ENCODE measurements at regions not wholly inside any gene's neighbourhood (a gene's known extent, or its start where the extent isn't known, plus 50 kb on each side); places are given as distances from the start of the nearest gene placed in this dataset.
A peak's percentile ranks its signal among the peaks of the same experiment; 100 is the strongest.

DNA sequence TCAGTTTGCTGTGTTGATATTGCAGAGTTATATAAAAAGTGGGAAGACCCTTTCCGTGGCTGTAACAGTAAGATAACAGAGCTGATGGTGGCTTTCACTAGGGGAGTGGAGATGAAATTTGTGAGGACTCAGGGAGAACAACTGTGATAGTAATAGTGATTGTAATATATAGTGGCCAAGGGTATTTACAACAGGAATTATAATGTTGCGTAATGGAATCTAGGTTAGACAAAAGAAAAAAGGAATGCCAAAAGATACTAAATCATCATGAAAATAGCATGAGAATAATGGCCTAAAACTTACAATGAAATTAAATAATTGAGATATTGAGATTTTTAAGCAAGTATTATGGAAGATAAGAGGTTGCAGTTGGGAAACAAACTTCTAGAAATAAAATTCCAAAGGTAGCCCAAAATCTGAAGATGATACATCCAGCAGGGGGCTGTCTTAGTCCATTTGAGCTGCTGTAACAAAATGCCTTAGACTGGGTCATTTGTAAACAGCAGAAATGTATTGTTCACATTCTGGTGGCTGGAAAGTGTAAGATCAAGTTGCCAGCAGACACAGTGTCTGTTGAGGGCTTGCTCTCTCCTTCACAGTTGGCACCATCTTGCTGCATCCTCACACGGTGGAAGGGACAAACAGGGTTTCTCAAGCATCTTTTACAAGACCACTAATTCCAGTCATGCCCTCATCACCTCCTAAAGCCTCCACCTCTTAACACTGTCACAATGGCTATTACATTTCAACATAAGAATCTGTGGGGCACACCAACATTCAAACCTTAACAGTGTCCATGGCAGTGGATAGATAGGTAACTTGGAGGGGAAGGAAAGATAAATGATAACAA, 711.2 kb downstream of the MRPL39 start:
- DNase-seq (ENCODE audit: low read depth, low spot score): peak; percentile 66

DNA sequence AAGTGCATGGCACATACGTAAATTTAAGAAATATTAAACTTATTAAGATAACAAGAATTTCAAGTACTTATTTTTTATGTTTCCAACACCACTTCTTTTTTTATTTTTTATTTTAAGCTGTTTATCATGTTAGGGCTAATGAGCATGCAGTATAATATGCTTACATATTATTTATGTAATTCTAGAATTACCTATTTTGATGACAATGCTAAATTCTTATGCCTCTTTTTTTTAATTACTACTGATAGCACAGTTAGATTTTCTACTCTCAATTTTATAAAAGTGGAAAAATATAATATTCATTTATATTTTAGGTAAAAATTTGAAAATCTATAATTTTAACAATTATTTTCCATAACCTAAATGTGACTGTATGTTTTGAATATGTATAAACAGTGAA, 713.0 kb downstream of the MRPL39 start:
- DNase-seq (ENCODE audit: low read depth, low spot score): no peak

DNA sequence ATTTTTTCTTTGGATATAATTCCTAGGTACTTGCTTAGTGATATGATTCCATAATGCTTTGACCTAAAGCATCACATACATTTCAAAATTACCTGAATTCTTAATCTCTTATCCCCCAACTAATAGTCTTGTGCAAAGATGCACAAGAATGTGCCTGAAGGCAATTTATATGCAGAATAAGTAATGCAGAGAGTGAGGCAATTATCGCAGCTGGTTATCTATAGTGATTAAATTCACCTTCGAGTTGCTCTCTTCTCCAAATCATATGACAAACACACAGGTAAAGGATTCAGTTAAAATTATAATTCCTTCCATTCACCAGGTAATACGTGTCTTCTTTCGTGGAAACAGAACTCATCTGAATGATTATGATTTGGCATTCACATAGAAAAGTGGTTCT, 717.3 kb downstream of the MRPL39 start:
- no peak for DNase-seq (ENCODE audit: low read depth, low spot score)

DNA sequence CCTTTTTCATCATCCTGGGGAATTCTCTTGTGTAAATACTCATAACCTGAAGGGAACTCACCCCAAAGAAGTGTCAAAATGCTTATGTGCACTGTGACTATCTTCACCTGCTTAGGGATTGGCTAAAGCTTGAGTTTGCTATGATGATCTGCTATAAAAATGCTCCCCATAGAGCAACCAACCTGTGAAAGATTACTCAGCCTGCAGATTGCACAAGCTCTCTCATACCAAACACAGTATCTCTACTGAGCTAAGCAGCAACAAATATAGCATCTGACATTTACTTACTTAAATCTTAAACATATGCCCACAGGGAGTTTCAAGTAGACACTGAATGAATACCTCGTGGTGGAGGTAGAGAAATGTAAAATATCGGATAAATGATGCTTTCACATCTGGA, 725.8 kb downstream of the MRPL39 start:
- DNase-seq (ENCODE audit: low read depth, low spot score): no peak

DNA sequence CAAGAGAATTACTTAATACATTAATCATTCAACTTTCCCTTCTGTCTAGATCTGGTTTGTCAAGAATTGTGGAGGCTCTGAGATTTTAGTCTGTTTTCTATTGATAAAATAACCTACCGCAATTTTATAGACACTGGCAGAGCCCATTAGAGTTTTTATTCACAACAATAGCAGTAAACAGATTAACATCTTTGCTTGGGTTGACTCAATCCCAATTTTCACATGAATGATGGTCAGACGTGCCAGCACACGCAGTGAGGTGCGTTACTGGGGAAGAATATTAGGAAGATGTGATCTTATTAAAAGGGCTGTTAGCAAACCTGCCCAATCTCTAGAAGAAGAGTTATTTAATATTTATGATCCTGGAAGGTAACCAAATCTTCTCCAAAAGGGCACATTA, 736.6 kb downstream of the MRPL39 start:
- no peak for DNase-seq (ENCODE audit: low read depth, low spot score)

DNA sequence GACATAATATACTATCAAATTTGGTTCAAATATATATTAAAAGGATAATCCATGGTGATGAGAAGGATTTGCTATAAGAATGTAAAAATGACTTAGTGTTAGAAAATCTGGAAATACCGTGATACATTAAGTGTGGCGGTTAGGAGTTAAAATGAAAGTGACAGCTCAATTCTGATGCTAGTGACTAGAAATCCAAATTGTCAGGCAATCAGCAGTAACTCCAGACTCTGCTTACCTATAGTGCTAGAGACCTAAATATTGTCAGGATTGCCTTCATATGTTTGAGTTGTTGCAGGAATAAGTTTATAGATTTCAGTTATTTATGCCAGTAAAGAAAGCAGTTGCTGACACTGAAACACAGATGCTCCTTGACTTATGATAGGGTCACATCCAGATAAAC, 737.4 kb downstream of the MRPL39 start:
- DNase-seq (ENCODE audit: low read depth, low spot score): no peak

DNA sequence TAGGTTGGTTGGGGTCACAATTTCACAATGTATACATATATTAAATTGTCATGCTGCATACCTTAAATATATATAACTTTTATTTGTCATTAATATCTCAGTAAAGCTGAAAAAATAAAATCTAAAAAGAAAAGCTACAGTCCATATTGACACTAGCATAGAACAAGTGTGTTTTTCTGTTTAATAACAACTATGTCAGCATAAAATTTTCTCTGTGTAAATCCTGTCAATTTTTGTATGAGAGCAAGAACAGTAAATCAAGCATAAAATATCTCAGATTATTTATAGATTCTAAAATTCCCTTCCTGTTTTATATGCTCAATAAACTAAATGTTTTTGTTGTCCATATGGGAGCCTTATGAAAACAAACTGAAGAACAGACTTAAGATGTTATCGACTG, 739.2 kb downstream of the MRPL39 start:
- no peak for DNase-seq (ENCODE audit: low read depth, low spot score)

DNA sequence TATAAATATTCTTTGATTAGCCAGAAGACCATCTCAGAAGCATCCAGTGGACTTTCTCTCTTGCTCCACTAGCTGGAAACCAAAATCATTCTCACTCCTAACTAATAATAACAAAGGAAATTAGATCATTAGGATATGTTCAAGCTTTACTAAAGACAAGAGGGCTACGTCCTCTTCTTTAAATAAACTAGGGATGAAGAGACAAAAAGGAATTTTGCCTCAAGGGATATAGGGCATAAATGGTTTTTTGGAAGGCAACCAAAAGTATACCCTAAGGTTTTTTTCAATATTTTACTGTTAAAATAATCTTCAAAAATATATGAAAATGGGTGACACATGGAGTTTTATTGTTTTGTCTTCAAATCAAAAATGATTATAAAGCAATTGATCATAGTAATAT, 745.8 kb downstream of the MRPL39 start:
- no peak for DNase-seq (ENCODE audit: low read depth, low spot score)

DNA sequence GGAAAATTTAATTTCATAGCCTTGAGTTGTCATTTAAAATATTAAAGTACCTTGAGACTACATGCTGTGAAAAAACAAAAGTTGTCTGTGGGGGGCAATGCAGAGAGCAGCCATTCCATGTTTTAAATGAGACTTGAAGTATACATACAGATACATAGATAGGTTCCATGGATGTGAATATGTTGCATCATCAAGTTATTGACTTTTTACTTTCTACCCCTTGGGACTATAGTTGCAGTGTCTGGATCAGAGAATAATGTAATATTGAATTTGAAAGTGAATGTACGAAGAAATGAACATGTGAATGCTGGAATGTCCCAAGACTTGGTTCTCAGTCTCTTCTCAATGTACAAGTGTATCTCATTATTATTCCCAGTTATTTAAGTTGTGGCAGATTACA, 751.0 kb downstream of the MRPL39 start:
- no peak for DNase-seq (ENCODE audit: low read depth, low spot score)

DNA sequence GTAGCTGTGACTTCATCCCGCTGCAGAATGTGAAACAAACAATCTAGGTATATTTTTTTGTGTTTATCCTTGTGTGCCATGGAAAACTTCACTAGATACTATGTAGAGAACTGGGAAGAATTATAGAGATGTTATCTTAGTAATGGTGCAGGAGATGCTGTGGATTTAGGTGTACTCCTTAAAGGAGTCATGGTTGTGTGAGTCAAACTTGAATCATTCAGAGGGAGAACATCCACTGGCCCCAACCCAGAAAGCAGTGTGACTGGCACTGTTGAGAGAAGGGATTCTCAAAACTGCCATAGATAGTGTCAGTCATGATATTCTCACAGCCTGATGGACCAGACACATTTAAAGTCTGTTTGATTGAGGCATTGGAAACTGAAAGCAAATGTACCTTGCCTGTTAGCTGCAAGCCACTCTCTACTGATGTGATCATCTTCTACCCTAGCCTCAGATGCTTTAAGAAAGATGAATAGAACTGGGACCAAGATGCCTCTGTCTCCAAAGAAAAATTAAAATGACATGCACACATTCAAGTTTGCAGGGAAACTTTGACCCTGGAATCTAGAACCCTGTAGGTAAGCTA, 754.6 kb downstream of the MRPL39 start:
- DNase-seq (ENCODE audit: low read depth, low spot score): no peak

DNA sequence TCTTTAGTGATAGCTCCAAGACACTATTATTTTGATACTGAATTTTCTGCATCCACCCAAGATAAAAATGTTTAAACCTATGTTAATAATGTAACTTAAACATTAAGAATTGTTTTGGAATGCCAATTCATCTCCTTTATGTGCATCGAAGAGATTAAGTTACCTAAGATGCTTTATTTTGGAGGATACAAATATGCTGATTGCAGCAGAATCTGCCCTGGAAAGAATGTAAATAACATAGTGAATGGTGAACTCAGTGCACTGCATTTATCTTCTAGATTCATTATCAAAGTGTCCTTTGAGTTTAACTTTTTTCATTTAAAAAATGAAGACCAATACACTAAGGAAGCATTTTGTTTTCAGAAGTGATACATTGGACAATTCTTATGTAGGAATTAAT, 757.2 kb downstream of the MRPL39 start:
- DNase-seq (ENCODE audit: low read depth, low spot score): no peak

DNA sequence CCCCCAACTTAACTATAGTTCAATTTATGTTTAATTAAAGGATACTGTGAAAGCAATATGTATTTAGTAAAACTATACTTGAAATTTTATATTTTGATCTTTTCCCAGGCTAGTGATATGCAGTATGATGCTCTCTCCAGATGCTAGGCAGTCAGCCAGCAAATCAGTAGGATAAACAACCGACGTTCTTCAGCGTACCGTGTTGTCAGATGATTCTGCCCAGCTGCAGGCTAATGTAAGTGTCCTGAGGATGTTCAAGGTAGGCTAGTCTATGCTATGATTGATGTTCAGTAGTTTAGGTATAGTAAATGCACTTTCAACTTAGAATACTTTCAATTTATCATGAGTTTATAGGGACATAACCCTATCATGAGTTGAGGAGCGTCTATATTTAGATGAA, 762.6 kb downstream of the MRPL39 start:
- no peak for DNase-seq (ENCODE audit: low read depth, low spot score)

DNA sequence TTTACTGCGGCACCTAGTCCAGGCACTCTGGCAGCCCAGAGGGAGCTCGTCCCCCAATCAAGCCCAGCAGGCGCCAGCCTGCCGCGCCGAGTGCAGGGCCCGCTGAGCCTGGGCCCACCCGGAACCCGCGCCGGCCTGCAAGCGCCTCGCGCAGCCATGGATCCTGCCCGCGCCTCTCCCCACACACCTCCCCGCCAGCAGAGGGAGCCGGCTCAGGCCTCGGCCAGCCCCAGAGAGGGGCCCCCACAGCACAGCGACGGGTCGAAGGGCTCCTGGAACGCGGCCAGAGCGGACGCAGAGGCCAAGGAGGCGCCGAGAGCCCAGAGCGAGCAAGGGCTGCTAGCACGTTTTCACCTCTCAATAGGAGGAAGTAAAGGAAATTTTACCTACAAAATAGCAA, 767.0 kb downstream of the MRPL39 start:
- no peak for DNase-seq (ENCODE audit: low read depth, low spot score)

DNA sequence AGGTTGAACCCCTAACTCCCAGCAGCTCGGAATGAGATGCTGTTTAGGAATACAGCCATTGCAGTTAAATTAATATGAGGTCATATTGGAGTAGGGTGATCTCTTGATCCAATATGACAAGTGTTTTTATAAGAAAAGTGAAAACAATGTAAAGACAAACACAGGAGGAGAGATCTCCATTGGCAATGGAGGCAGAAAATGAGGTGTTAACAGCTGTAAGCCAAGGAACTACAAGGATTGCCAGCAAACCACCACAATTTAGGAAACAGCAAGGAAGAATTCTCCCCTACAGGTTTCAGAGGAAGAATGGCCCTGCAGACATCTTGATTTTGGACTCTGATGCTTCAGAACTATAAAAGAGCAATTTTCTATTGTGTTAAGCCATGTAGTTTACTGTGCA, 774.3 kb downstream of the MRPL39 start:
- DNase-seq (ENCODE audit: low read depth, low spot score): no peak

DNA sequence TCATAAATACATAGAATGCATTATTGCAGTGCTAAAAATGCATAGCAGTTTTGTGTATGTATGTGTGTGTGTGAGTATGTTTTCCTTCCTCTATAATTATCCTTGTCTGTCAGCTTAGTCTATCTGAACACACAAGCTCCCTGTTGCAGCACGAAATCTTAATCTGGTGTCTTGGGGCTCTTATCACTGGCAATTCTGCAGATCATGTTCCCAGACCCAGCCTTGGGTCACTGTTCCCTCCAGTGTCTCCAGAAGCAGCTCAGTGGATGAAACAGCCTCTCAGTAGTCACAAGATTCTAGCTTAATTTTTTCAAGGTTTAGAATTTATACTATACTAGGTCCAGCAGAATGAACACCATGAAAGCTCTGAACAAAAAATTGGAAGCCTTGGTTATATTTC, 777.9 kb downstream of the MRPL39 start:
- DNase-seq (ENCODE audit: low read depth, low spot score): no peak

DNA sequence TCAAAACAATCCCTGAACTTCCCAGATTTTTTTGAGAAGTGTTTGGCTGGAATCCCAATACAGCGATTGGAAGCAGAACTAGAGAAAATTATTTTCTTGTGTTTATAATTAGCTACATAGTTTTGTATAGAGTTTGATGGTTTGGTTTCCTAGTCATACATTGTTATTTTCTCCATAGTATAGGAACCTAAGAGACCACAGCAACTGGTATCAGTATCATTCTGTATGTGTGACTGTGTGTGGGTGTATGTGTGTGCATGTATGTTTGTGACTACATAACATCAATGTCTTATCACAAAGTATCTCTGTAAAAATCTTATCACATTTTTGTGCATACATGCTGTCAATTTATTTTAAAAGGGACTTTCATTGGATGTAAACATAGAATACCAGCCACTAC, 780.5 kb downstream of the MRPL39 start:
- DNase-seq (ENCODE audit: low read depth, low spot score): no peak

DNA sequence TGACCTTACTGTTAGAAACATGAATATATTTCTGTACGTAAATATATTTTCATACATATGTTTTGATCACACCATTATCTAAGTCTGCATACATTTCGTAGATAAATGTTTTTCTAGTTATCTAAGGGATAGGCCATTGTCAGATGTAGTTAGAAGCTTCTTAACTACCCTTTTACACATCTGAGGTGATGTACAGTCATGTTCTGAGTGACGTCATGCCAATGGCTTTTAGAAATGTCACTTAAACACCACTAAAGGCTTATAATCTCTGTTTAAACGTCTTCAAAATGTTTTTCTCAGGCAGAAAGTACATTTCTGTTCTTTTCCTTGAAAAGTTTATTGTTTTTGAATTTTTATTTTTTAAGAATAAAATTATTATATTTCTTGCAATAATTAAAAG, 781.9 kb downstream of the MRPL39 start:
- DNase-seq (ENCODE audit: low read depth, low spot score): no peak

DNA sequence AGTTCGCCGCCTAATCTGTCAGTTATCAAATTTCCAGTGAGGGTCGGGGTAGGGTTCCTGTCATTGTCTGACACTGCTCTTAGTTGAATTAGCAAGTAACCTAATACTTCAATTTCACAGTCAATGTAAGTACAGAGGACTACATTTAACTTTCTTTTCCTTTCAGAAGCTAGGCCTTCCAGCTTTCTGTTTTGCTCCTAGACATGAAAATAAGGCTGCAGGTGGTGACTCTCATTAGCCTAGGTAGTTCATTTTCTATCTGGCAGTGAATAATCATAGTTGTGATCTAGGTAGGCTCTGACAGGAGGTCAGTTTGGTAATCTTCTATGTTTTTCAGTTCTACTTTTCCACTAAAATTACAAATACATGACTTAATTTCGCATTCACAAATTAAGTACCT, 783.1 kb downstream of the MRPL39 start:
- no peak for DNase-seq (ENCODE audit: low read depth, low spot score)

DNA sequence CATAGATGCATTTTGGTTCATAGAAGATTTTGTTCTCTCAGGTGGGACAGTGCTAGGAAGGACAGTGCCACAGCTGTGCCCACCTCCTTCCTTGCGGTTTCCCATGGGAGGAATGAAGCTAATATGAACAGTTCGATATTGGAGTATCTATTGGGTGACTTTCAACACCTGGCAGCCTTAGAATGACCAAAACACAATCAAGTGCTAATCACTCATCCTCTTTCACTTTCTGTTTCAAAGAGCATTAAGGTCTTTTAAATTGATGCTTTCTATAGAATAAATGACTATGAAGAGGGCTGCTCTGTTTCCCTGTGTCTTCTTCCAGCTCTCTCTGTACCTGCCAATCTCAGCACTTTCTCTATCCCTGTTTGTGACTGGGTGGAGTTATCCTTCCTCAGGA, 784.0 kb downstream of the MRPL39 start:
- DNase-seq (ENCODE audit: low read depth, low spot score): no peak

DNA sequence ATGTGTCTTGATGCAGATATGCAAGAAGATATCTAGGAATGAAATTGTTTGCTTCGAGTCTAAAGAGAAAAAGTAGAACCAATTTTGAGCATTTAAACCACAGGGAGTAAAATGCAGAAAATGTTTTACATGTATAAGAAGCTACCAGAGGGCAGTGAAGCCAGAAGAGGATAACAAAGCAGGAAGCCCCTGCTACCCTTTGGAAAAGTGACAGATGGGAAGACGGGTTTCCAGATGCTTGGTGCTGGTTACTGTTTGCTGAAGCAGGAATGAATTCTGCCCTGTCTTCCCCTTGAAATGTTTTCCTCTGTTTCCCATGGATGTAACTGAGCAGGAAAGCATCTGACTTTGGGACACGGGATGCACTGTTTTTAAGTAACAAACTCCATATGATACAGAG, 822.2 kb downstream of the MRPL39 start:
- DNase-seq (ENCODE audit: low read depth, low spot score): no peak

DNA sequence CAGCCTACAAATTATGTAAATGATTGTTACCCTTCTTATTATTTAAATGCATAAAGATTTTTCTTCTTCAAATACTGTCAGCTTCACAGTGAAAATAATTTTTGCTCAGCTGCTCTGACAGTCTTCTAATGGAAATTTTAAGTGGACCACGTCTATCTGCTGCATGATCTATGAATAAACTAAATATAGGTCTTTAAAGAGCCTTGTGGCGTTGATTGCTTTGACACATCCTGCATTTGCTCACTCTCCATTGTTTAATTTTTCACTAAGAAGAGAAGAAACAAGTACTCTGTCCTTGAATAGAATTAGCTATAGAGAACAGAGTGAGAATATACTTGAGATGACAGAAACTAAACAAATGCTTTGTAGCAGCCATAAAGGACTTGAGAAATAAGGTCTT, 826.1 kb downstream of the MRPL39 start:
- no peak for DNase-seq (ENCODE audit: low read depth, low spot score)

DNA sequence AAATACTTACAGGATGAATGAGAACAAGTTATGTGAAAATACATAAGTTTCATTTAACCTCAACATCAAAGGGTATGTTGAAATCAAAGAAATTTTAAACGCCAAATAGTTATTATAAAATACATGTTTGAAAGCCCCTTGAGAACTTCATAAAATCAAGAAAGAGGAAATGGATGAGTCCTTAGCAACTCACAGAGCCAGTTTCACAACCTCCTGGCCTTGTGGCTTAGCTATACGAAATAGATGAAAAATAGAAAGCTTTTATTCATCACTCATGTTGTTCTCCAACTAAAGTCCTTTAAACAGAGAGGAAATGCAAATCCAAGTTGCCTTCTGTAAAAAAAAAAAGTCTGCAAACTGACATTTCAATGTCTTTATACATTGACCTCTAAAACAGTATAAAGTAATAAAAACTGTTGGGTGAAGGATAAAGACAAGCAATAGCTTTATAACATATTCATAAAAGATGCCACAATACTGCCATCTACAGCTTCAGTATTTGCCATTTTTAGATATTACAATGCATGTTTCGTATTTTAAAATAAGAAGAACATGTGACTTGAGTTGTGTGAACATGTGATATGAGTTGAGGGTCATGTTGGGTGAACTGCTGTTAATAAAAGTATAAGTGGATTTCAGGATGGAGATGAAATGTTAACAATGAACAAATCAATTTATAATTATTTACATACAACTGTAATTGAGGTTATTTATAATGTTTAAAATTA, 847.8 kb downstream of the MRPL39 start:
- DNase-seq (ENCODE audit: low read depth, low spot score): no peak

DNA sequence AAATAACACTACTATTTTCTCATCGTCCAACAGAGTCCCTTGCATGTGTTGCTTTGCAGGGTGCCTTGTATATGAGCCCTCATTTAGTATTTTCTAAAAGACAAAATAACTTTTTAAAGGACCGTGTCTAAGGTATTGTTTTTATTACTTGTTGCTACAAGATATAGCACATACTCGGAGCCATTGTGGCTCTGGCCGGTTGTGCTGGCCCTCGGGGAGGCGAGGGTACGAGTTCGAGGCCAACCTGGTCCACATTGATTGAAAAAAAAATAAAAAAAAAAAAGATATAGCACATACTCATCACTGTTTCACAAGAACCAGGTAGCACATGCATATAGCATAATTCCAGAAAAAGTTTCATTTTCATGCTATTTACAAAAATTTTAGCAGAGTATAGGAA, 869.2 kb downstream of the MRPL39 start:
- DNase-seq (ENCODE audit: low read depth, low spot score): no peak
